Ammon's horn (tissue), 1 donor: ENCODE measurements at regions not wholly inside any gene's neighbourhood (a gene's known extent, or its start where the extent isn't known, plus 50 kb on each side); places are given as distances from the start of the nearest gene placed in this dataset.

Experiments
- DNase-seq: peaks from one replicate; pipeline ENCODE4 v3.0.0-alpha.2; 2016; ENCODE audit warnings: low spot score

GRCh38 chr5:29811914-29812679 lies 1381.4 kb upstream of the CDH6 start:
- DNase-seq: no peak

- no peak for DNase-seq
These were observed 1387.7 kb upstream of the CDH6 start for GRCh38 chr5:29805804-29806203.

GRCh38 chr5:29800752-29801151 lies 1392.7 kb upstream of the CDH6 start:
- no peak for DNase-seq

GRCh38 chr5:29796013-29796412 lies 1397.5 kb upstream of the CDH6 start:
- no peak for DNase-seq

- DNase-seq: no peak
These were observed 1398.3 kb upstream of the CDH6 start for GRCh38 chr5:29795096-29795652.

GRCh38 chr5:29794141-29794787 lies 1399.2 kb upstream of the CDH6 start:
- no peak for DNase-seq

GRCh38 chr5:29790281-29790680 lies 1403.2 kb upstream of the CDH6 start:
- DNase-seq: no peak

- no peak for DNase-seq
These were observed 1413.1 kb upstream of the CDH6 start for GRCh38 chr5:29780401-29780800.

GRCh38 chr5:29779141-29779540 lies 1414.3 kb upstream of the CDH6 start:
- no peak for DNase-seq

- no peak for DNase-seq
These were observed 1416.1 kb upstream of the CDH6 start for GRCh38 chr5:29777373-29777772.

- DNase-seq: no peak
These were observed 1422.5 kb upstream of the CDH6 start for GRCh38 chr5:29770936-29771335.

- no peak for DNase-seq
These were observed 1424.0 kb upstream of the CDH6 start for GRCh38 chr5:29769474-29769873.

- DNase-seq: no peak
These were observed 1434.5 kb upstream of the CDH6 start for GRCh38 chr5:29758986-29759421.

- no peak for DNase-seq
These were observed 1443.0 kb upstream of the CDH6 start for GRCh38 chr5:29750453-29750852.

GRCh38 chr5:29744618-29745017 lies 1448.9 kb upstream of the CDH6 start:
- no peak for DNase-seq

GRCh38 chr5:29720954-29721353 lies 1472.5 kb upstream of the CDH6 start:
- no peak for DNase-seq

- DNase-seq: no peak
These were observed 1474.3 kb upstream of the CDH6 start for GRCh38 chr5:29719171-29719570.

- no peak for DNase-seq
These were observed 1478.3 kb upstream of the CDH6 start for GRCh38 chr5:29715167-29715566.

GRCh38 chr5:29702875-29703274 lies 1490.6 kb upstream of the CDH6 start:
- no peak for DNase-seq

- no peak for DNase-seq
These were observed 1491.9 kb upstream of the CDH6 start for GRCh38 chr5:29701600-29701999.

GRCh38 chr5:29697785-29698414 lies 1495.6 kb upstream of the CDH6 start:
- peak; percentile 24 for DNase-seq

- DNase-seq: no peak
These were observed 1496.2 kb upstream of the CDH6 start for GRCh38 chr5:29697278-29697677.

GRCh38 chr5:29672678-29673077 lies 1520.8 kb upstream of the CDH6 start:
- DNase-seq: no peak
